NCI-H345 treated with DMSO at 0.1 percent for 48 hours (cell line): ENCODE measurements at regions not wholly inside any gene's neighbourhood (a gene's known extent, or its start where the extent isn't known, plus 50 kb on each side); places are given as distances from the start of the nearest gene placed in this dataset.

Source experiments
- DNase-seq: peaks from one replicate; lab custom pipeline; 2025; ENCODE audit not compliant: unreplicated experiment; lab: John Stamatoyannopoulos, UW

DNA sequence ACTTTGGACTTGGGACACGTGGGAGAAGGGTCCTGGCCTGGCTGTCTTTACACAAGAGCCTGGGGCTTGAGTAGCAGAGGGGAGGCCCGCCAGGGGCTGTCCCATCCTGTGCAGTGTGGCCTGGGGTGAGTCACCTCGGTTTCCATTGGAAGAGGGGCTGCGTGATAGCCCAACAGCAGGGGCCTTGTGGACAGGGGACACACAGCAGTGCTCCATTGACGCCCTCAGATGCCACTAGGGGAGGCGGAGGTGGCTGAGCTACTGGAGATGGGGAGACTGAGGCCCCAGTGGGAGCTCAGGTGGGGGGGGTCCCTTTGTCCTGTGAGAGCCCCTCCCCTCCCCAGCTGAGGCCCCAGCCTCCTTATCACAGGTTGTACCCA, 50.0 kb upstream of the RNU6ATAC start:
- DNase-seq = no peak

DNA sequence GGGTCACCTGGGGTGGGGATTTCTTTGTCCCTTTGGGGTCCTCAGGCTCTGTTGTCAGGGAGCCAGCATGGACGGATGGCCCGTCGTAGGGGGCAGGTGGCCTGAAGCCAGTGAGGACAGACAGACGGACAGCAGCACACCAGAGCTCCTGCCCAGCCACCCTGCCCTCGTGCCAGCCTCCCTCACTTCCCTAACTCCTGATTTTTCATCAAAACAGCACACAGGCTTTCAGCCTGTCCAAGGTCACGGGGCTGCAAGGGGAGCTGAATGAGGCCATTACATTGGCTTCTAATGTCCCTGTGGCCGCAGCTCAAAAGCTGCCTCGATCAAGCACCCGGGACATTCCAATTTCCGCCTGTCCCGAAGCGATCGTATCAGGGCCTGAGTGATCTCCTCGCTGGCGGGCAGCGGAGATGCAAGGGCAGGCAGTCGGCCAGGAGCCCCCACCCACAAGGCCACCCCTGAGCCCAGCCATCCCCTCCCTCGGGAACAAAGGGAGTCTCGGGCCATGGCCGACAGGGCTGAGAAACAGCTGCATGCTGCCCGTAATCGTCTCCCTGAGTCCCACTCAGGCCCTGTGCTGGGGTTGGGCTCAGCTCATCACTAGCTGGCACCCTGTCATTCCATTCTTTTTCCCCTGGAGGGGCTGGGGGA, 50.5 kb upstream of the RNU6ATAC start:
- no peak for DNase-seq

DNA sequence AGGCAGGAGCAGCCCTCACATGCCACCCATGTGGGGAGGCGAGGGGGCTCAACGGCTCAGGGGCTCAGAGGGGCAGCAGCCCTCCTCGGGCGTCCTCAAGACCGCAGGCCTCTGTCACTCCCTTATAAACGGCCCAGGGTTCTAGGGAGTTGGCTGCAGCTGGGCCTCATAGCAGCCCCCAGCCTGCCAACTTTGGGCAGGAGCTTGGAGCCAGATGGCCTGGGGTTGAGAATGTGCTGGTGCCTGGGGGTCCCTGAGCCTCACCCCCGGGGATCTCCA, 51.0 kb upstream of the RNU6ATAC start:
- DNase-seq = no peak

DNA sequence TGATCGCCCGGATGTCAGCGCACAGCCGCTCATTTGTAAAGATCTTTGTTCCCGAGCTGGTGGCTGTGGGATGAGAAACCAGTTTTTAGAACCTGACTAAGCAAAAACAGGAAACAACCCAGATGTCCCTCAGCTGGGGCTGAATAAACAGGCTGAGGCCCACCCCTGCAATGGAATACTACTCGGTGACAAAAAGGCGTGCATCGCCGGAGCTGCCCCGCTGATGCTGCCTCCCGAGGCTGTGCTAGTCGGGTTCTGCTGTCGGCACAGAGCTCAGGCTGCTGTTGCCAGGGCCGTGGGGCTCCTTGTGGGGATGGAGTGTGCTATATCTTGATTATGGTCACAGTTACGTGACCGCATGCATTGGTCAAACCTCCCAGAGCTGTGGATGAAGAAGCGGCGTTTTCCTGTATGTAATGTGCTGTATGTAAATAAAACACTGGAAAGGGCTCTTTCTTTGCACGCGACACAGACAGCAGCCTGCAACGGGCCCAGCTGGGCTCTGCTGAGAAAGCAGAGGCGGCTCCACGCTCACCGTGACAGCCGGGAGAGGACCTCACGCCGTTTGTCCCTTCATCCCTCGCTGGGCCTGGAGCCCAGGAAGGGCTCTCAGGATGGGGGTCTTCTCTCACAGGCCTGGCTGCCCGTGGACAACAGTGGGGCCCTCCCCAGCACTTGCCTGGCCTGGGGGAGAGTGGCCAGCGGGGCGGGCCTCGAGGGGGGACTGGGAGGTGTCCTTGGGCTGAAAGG, 51.5 kb upstream of the RNU6ATAC start:
- DNase-seq = no peak

DNA sequence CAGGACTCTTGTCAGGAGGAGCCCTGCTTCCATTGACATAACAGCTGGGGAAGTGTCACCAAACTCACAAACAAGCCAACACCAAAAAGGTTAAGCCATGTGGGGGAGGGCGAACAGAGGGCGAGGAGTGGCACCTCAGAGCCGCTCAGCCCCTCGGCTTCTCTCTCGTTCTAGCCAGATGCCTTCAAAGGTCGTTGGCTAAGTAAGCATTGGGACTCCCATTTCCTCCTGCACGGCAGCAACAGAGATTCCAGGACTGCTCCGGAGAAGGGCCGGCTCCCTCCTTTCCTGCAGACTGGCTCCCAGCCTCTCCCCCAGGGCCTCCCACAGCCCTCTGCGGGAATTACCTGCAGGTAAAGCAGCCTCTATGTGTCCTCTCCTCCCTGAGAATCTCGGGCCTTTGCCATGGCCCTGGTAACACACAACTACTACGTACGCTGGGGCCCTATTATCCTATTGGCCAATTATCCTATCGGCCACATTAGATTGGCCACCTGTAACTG, 52.1 kb upstream of the RNU6ATAC start:
- DNase-seq = no peak

DNA sequence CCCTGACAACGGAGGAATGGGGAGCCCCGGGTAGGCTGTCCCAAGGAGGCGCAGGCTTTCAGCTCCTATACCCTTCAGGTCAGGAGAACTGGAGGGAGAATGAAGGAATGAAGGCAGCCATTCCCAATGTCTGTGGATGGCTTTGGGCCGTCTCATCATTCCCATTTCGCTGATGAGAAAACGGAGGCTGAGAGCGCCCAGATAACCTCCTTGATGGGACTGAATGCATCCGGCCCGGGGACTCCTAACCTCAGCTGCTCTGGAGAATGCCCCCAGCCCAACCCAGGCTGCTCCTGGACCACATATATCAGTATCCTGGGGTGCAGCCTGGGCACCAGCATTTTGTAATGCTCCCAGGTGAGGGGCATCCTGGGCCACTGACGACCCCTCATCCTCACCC, 52.6 kb upstream of the RNU6ATAC start:
- DNase-seq = no peak

DNA sequence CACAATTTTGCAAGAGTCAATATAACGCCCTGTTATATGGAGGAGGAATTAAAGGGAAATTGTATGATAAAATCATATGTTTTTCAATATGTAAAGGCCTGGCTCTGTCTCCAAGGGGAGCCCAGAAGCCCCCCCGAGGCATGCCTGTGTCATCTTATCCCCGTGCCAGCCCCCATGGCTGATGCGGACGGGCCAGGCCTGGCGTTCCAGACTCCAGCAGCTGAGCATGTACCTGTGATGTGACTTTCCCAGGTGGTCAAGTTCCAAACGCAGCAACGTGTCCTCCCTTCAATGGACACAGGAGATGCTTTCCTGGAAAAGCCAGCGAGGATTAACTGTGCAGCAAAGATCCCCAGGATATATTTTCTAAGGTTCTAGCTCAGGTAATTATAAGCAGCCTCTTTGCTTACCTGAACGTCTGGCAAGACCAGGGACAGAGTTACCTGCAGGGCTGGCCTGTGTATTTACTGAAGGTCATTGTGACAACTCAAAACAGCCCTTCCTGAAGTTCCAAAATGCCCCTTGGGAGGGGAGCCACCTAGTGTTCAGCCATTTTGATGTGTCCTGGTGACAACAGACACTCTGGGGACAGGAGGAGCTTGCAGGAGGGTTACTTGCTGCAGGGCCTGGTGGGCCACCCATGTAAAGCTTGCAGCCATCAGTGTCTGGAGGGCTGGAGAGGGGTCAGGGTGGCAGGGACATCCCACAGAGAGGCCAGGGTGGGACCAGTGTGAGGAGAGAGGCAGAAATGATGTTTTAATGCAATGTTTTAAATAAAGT, 53.3 kb upstream of the RNU6ATAC start:
- no peak for DNase-seq

DNA sequence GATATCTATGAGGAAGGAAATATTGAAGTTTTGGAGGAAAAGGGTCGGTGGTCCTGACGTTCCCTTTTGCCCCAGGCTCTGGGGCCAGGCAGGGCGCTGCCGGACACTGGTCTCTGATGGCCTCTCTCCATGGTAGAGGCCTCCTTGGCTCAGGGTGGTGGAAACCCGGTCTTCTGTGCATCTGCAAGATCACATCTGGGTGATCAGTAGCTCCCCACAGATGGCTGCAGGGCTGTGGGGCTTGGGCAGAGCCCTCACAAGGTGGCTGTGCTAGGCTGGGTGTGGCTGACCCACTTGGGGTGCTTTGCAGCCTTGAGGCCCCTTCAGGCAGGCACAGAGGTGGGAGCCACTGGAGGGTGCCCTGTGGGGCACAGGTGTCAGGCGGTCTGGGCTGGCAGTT, 53.9 kb upstream of the RNU6ATAC start:
- no peak for DNase-seq

DNA sequence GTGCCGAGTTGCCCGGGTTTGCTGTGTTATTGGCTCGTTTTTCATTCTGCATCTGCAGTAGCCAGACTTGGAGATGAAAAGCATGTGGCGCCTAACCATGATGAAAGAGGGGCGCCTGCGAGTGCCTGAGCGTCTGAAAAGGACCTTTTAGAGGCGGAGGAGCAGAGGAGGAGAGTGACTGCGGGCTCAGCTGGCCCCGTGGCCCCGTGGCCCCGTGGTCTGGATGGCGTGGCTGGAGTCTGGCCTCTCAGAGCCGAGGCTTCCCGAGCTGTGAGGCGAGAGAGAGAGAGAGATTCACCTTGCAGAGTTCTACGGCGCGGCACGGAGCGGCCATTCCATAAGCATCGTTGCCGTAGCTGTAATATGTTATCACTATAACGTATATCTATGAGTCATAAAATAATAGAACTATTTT, 55.3 kb upstream of the RNU6ATAC start:
- DNase-seq = no peak

DNA sequence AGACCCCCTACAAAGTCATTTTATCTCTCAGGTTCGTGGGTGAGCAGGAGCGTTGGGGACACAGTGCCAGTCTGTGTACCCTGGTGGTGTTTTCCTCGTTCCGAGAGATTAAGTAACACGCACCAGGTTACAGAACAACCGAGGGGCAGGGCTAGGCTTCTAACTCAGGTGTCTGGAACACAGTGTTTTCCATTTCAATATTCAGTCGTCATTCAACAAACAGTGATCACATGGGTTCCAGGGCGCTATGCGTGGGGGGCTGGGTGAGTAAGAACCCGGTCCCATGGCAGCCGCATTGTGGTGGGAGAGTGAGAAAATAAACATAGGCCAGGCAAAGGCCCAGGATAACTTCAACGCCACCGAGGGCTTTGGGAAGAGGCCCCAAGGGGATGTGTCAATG, 55.9 kb upstream of the RNU6ATAC start:
- DNase-seq = no peak

DNA sequence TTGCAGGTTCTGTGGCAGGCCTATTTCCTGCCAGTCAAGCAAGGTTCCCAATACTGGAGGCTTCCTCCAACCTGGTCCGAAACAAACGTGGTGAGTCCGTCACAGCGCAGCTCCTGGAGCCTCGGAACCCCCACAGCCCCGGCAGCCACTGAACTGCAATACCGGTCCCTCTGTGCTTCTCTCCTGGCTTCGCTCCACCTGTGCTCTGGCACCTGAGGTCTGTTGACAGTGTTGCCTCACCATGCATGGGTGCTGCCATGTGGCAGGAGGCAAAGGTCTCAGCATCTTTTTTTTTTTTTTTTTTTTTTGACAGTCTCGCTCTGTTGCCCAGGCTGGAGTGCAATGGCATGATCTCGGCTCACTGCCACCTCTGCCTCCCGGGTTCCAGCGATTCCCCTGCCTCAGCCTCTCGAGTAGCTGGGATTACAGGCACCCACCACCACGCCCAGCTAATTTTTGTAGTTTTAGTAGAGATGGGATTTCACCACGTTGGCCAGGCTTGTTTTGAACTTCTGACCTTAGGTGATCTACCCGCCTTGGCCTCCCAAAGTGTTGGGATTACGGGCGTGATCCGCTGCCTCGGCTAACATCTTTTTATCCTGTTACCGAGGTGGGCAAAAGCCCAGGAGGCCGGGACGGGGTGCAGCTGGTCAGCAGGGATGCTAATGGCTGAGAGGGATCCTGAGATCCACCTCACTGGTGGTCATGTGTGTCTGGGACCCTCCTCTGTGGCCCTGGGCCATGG, 57.1 kb upstream of the RNU6ATAC start:
- no peak for DNase-seq

DNA sequence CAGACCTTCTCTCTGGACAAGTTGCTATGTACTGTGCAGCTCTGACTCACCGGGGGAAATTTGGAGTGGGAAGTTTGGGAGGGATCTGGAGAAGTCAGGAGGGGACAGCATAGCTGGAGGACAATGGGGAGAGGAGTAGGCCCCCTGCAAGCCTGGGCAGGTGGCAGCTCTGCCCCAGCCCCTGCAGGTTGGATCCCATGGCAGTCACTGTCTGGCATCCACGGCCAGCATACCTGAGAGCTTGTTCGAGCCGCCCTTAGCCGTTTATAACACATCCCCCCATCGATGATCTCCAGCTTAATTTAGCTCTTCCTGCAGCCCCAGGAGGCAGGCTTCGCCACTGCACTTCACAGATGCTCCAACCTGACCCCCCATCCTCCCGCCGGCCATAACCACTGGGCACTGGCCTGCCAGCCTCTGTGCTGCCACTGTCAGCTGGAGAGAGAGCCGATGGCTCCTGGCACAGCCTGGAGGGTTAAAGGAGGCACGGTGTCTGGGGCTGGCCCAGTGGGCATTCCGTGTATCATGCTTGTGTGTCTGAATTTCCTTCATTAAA, 57.7 kb upstream of the RNU6ATAC start:
- DNase-seq = no peak

DNA sequence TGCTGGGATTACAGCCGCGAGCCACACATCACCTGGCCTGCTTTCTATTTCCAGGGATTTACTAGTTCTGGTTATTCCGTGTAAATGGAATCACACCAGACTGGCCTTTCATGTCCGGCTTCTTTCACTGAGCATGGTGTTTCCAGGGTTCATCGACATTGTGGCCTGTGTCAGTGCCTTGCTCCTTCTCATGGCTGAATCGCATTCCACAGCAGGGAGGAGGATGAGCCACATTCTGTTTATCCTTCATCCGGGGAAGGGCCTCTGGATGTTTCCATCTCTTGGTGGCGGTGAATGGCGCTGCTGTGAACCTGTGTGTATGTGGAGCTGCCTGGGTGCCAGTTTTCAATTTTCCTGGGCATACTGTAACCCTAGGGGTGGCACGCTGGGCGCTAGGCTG, 58.7 kb upstream of the RNU6ATAC start:
- no peak for DNase-seq

DNA sequence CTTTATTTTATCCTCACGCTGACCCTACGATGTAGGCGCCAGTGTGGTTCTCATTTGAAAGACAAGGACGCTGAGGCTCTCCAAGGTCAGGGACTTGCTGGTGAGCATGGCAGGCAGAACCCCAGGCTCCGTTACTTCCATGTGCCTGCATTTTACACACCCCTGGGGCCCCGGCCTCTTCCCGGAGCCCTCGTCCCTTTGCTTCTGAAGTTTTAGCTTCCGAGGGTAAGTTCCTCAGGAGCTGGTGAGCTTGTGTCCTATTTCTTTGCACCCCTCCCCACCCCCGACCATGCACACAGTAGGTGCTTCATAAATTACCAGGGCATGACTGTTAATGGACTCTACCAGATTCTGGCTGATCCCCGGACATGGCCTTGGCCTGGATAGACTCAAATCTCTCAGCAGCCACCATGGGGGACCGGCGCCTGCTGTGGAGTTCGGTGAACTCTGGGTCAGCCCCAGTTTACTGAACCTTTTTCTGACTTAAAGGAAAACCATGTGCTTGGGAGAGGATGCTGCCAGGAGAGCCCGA, 59.3 kb upstream of the RNU6ATAC start:
- DNase-seq = no peak

DNA sequence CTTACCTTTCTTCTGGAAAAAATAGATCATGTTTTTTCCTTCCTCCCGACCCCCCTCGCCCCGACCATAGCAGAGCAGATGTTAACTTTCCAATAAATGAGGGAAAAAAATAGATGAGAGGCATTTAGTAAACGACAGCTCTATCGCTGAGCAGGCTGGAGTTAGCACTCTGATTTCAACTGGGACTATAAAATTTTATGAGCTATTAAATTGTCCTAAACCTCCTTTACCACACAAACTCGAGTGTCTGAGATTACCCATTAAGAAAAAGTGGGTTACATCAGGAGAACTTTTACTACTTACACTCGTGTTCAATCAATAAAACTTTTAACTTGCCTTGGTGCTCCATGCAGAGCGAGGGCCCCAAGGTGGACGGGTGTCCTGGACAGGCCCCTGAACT, 59.8 kb upstream of the RNU6ATAC start:
- DNase-seq = no peak

DNA sequence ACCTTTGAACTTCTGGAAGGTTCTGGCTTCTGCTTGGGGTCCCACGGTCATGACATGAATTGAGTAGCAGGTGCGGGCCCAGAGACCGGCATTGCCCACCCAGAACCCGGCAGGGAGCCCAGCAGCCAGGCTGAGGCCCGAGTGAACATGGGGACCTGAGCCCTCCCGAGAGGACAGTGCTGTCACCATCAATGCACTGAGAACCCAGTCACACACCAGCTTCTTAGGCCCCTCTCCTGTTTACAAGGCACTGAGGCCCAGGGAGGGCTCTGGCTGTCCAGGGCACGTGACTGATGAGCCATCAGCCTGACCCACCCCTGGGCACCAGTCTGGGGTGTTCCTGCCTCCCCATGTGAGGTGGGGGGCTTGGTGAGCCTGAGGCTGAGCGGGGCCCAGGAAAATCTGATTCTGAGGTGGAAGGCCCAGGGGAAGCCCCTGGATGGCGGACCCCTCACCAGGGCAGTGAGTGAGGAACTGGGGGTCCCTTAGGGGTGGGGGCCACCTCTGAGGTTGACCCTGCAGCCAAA, 60.3 kb upstream of the RNU6ATAC start:
- no peak for DNase-seq

DNA sequence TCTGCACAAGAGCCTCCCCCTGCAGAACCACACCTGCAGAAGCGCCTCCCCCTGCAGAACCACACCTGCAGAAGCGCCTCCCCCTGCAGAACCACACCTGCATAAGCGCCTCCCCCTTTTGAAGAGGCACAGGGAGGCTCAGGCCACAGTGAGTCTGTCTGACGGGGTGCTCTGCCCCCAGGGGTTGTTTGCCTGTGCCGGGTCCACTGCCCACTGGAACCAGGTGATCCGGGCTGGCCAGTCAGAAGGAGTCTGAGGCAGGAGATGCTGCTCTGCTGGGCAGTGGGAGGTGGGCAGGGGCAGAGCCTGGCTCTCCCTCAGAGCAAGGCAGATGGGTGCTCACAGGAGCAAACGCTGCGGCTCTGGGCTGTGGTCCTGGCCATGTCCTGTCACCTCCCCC, 60.8 kb upstream of the RNU6ATAC start:
- no peak for DNase-seq

DNA sequence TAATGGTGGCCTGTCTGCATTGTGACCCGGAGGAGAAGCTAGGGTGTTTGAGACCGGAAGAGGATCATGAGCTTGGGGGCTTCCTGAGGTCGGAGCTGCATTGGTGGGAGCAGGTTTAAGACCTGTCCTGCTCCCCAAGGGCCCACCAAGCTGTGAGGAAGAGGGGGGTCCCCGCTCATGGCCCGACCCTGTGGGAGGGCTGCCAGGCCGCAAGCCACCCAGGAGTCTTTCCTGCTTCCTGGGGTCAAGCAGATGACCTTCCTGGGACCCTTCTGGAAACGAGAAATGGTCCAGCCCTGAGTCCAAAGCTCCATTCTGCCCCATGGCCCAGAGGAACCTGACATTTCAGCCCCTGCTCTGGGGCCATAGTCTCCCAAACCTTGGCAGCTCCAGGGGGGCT, 61.5 kb upstream of the RNU6ATAC start:
- DNase-seq = no peak

DNA sequence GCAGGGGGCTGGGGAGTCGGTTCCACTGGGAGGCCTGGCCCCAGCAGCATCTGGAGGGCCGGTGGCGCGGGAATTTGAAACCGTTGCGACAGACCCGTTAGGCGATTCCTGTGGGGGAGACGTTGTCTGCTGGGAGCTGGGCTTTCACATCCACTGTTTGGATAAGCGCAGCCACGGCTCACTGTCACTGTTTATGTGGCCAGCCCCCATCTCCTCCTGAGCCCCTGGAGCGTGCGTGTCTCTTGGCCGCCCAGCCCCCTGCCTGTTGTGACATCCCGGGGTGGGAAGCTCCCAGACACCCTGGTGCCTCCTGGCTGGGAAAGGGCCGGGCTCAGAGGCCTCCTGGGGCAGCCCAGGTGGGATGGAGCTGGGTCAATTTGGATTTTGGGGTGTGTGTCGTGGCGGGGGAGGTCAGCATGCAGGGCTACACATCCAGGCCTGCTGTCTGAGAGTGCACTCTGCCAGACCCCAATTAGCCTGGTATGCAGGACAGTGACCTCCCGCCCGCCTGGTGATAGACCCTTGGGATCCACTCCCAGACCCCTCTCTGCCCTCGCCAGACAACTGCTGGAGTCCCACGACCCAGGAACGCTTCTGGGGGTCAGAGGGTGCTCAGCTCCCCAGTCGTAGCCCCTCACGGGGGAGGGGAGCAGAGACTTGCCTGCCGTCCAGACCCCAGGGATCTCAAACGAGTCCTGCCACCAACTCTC, 62.0 kb upstream of the RNU6ATAC start:
- DNase-seq = no peak
